RCC 7860 (cell line): ENCODE measurements at regions not wholly inside any gene's neighbourhood (a gene's known extent, or its start where the extent isn't known, plus 50 kb on each side); places are given as distances from the start of the nearest gene placed in this dataset.

ENCODE experiments used
- DNase-seq: peaks from one replicate; pipeline ENCODE4 v3.0.0-alpha.2; 2015; ENCODE audit warnings: low spot score
- FAIRE-seq: peaks from 2 replicates; lab custom pipeline; 2012; peaks lifted over from hg19 to GRCh38; lab: Jason Lieb, UNC

DNA sequence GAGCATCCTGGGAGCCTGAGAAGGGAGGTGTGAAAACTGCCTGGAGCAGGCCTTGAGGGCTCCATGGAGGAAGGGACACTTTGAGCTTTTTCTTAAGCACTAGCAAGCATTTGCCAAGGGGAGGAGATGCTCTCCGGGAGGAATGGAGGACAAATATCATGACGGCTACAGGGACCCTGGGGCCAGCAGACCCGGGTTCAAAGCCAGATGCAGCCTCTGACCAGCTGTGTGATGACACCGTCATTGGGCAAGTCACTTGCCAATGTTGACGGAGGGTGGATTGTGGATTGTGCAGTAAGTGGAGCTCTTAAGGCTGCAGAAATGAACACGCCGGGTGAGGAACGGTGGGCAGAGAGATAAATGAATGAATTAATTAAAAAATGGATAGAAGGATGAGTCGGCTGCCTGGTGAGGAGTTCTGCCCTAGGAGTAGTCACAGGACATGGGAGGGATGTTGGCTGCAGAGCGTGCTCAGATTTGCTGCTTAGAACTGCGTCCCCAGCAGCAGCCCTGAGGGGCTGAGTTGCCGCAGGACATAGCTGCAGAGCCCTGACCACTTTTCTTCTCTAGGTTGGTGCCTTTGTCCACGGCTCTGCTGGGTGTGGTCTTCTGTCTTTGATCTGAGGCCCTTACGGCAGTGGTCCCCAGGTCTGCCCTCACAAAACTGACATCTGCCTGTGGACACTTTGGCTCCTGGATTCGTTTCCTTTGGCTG is 507.6 kb downstream of the NPHP4 start:
- DNase-seq: no peak
- no peak for FAIRE-seq

DNA sequence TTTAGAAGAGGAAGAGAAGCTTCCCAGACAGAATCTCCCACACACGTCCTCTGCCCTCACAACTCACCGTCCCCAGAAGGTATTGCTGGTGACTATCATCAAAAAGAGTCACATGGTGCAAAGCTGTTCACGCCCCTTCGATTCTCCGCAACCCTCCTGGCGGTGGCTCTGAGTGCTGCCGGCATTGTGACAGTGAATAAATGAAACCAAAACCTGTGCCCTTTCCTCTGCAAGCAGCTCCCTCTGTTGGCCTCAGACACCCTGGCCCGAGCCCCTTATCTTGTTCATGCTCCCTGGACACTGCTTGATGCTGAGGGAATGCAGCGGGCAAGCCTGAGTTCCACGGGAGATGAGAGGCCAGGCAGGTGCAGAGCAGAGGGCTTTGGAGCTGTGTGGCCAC is 510.3 kb downstream of the NPHP4 start:
- FAIRE-seq (no peak), DNase-seq (no peak)

DNA sequence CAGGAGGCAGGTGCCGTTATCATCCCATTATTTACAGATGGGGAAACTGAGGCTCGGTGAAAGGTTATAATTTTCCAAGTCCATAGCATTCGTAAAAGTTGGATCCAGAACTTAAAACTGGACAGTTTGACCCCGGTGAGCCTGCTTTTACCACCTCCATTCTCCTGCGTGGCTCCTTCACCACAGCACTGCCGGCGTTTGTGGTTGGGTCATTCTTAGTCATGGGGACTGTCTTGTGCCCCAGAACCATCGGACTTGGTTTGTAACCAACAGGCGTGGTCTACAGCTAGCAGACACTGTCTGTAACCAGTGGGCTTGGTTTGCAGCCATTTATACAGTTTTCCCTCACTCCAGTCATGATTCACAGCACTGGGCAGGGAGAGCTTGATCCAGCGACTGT is 511.3 kb downstream of the NPHP4 start:
- DNase-seq (no peak), FAIRE-seq (no peak)

DNA sequence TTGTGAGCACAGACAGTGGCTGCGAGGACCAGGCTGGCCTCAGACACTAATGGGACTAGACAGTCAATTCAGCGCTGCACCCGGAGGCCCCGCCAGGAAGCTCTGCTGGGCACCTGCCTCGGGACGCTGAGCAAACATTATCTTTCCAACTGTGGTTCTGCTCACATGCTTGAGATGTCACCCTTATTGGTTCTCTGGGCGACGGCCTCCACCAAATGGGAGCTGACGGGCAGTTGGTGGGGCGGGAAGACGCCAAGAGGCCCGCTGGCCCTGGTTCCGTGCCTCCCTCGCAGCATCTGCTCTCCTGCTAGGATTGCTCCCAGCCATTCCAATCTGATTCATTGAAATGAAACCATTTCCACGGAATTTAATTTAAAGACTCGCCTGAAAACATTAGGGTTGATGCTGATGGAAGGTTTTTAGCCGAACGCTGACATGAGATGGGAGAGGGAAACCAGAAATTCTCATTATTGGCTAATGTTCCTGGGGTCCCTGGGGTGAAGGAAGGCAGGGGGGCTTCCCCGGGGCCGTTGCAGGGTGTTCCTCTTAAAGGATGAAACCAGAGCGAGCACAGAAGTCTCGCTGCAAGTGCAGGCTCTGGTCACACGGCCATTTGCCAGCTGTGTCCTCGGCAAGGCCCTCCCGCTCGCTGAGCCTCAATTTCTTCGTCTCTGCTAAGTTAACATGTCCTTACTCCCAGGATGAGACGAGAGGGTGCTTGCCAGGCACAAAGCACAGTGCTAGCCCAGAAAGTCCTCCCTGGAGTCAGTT is 512.2 kb downstream of the NPHP4 start:
- no peak for DNase-seq
- no peak for FAIRE-seq

DNA sequence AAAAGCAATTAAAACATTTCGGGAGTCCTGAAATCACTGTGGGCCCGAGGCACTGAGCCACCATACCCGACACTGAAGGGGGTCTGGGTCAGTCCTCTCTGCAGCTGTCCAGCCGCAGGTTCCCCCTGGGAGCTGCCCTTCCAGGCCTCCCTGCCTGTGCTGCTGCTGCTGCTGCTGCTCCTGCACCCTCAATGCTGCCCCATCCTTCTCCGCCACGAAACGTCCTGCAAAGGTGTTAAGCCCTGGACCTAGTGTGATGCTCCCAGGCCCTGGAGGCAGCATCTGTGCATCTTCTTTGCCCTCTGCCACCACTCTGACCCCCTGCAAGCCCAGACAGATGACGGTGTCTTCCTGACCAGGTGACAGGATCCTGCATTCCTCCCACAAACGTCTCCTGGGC is 513.3 kb downstream of the NPHP4 start:
- FAIRE-seq (no peak), DNase-seq (no peak)

DNA sequence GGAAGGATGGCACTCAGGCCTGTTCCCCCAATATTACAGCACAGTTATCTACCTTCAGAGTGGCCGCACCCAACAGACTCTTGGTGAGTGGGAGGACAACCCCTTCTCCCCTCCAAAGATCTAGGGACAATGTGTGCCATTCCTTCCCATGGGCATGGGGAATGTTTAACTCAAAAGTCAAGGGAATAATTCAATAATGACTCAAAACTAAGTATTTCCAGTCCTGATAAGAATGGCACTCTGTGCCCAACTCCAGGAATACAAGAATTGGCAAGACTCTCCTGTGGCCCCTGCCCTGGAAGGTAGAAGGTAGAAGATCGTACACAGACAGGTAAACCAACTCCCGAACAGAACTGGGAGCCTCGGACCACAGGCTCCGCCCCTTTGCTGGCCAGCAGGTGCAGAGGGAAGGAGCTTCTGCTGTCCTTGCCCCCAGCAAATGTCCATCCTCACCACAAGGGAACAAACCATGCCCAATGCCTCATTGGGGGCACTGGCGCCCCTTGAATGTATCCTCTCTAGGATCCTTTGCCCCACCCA is 514.0 kb downstream of the NPHP4 start:
- FAIRE-seq (no peak), DNase-seq (no peak)

DNA sequence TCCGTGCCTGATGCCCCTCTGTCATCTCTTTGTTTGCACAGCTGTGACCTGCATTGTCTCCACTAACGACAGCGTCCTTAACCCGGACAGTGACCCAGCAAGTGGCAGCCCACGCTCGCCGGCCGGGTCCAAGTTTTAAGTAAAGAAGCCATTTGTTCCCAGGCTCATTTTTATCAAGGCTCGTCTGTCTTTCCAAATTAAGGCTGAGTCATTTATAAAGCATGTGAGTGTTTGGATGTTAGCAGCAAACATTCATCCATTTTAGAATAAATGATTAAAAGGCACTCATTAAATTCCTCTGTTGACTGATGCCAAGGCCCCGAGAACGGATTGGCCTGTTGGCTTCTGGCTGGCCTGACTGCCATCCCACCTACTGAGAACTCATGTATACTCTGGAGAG is 514.5 kb downstream of the NPHP4 start:
- DNase-seq: no peak
- no peak for FAIRE-seq

DNA sequence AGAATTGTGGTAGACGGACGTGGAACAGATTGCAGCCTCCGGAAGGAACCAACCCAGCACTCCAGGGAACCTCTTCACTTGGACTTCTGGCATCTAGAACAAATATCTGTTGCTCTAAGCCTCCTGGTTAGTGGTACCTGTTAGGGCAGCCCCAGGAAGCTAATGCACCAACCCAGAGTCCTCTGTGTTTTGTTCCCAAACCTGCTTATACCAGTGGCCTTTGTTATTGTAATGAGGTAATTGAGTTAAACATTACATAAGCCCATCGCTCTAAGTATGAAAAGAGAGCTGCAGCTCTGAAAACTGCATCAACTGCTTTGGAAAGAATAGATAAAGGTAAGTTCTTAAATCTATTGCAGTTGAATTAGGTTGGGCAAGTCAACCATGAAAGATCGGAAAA is 516.7 kb downstream of the NPHP4 start:
- no peak for FAIRE-seq
- DNase-seq: no peak

DNA sequence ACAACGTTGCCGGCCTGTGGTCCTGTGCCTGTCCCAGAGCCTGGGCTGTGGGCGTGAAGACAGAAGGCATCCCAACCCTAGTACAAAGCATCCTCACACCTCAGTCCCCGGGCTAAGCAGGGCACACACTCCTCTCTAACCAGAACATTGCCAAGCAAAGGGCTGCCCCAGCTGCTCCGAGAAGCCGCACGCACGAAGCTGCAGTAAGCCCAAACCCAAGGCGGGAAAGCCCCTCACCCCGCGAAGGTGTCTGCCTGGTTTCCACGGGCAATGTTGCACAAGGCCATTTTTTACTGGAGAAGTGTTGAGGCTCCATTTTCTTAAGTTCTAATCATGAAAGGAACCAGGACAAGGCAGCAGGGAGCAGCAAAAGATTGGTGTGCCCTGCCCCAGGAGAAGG is 519.0 kb downstream of the NPHP4 start:
- no peak for FAIRE-seq
- no peak for DNase-seq

DNA sequence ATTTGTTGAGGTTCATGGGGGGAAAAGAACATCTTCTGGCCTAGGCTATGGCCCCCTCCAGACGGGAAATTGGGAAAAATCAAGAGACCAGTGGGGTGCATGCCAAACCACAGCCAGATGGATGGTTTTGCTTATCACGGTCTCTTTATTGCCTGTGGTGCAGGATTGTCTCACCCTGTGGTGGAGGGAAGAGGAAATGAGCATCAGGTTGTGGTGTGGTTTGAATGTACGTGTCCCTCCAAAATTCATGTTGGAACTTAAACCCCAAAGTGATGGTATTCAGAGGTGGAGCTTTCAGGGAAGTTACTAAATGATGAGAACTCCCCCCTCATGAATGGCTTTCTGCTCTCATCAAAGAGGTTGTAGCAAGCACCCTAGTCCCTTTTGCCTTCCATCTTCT is 525.7 kb downstream of the NPHP4 start:
- DNase-seq (no peak), FAIRE-seq (no peak)

DNA sequence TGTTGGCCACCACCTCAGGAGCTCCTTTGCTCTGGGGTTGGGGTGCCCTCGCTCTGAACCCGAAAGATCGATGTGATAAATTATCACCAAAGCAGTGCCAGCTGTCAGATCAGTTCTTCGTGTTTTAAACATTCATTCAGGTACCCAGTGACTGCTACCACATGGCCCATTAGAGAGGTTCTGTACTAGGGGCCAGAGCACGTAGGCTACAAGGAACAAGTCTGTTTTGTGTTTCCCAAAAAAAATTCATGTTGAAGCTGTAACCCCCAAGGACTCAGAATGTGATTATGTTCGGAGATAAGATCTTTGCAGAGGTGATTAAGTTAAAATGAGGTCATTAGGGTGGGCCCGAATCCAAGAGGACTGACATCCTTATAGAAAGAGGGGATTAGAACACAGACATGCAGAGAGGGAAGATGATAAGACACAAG is 526.9 kb downstream of the NPHP4 start:
- FAIRE-seq (no peak), DNase-seq (no peak)

DNA sequence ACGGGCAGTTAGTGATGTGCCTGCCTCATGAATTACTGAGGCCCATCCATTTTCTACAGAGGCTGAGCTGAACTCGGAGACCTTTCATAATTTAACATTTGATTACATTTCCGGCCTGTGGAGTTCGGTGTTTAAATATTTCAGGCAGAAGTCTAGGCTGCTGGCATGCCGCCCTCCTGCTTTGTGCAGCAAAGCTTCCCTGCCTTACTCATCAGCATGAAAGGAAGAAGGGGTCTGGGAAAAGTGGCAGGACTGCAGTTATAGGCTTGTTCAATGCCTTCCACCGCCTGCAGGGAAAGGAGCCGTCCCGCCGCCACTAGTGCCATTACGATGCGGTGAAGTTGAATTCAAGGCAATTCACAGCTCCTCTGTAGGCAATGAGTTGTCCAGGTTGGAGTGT is 527.9 kb downstream of the NPHP4 start:
- DNase-seq (no peak), FAIRE-seq (no peak)

DNA sequence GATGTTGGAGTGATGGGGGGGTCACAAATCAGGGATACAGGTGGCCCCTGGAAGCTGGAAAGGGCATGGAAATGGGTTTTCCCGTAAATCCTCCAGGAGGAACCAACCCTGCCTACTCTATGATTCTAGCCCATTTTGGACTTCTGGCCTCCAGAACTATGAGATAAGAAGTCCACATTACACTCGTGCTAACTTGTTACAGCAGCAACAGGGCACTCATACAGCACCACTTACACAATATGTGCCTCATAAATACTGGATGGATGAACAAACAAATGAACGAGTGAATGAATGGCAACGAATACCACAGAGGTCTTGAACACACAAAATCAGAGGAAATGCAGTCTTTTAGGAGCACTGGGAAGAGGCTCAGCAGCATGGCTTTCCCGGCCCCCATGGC is 531.3 kb downstream of the NPHP4 start:
- DNase-seq (no peak), FAIRE-seq (no peak)

DNA sequence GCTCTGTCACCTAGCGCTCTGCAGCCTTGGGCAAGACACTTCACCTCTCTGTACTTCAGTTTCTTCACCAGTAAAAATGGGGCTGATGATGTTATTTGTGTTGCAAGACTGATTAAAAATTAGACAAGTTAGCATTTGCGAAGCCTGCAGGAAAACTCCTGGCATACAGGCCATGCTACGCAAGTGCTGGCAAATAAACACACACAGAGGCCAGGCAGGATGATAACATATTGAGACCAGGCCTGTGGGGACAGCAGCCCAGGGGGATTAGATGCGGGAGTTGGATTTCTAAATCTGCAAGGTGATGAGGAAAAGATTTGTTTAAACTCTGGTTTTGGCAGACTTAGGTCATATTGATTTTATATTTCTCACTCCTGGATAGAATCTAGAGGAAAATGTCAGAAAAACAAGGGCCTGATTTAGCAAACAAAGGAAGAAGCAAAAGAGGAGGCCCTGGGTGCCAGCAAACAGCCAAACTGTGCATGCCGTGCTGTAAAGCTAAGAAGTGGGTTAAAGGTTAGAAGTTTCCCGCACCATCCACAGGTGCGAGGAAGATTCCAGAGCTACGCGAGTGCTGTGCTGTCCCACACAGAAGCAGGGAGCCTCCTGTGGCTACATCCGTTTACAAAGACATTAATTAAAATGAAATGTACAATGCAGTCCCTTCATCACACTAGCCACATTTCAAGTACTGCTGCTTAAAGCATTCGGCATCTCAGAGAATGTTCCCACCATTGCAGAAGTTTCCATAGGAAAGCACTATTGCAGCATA is 532.2 kb downstream of the NPHP4 start:
- DNase-seq (no peak), FAIRE-seq (no peak)

DNA sequence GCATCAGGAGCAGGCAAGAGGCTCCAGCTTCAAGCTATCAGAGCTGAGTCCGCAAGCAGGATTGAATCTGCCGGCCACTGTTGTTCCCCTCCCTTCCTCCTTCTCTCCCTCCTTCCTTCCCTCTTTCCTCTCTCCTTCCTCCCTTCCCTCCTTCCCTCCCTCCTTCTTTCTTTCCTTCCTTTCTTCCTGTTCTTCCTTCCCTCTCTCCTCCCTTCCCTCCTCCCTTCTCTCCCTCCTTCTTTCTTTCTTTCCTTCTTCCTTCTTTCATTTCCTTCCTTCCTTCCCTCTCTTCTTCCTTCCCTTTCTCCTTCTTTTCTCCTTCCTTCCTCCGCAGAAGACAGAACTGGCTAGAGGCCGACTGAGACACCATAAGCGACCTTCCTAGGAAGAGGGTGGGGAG is 534.0 kb downstream of the NPHP4 start:
- no peak for DNase-seq
- no peak for FAIRE-seq

DNA sequence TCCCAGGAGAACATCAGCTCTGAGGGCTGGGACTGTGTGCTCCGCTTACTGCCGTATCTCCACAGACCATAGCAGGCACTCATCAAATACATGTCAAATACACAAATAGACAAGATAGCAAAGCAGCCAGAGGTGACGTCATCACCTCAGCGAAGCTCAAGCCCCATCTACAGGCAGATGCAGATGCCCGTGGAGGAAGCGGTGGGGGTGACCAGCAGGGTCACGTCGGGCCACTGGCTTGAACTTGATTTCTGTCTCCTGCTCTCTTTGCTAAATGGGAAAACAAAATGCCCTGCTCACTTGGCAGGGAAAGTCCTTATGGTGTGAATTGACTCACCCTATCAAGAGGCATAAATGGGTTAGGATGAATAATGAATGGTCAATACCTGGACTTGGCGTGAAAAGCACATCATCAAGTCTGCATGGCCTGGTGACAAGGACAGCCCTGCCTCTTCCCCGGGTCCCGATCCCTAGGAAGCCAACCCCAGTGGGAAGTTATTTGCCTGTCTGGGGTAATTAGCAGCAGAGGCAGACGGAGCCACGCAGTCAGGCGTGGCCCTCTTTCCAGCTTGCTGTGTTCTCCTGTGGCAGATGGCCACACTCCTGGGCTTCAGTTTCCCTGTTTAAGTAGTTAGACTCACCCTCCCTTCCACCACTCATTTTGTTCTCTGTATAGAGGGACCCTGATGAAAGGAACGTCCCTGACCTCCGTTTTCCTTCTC is 536.0 kb downstream of the NPHP4 start:
- FAIRE-seq (no peak), DNase-seq (no peak)

DNA sequence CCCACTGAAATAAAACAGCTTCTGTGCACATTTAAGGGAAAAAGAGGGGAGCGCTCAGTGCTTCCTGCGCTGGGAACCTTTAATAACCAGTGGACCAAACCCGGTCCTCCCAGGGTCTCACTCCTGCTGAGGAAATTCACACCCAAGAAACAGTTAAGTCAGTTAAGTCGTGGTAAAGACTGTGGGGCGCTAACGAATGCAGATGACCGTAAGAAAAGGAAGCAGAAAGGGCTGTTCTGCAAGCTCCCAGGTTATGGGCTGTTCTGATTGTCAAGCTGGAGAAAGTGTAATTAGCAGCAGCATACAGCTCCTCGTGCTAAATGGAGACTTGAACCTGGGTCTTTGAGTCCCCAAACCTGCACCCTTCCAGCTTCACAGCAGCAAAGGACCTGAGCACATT is 536.6 kb downstream of the NPHP4 start:
- no peak for FAIRE-seq
- no peak for DNase-seq

DNA sequence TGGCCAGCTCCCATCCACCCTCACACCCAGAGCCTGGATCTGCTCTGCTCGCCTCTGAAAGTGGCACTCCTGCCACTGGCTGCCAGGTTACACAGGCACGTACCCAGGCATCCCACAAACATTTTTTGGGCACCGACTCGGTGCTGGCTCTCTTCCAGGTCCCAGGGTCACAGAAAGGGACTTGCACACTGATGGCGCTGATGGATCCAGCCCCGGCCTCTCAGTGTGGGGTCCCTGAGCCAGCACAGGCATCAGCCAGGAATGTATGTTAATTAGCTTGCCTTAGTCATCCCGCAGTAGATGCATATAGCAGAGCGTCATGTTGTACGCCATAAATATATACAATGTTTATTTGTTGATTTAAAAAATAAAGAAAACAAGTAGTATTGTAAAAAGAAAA is 537.2 kb downstream of the NPHP4 start:
- no peak for FAIRE-seq
- DNase-seq: no peak

DNA sequence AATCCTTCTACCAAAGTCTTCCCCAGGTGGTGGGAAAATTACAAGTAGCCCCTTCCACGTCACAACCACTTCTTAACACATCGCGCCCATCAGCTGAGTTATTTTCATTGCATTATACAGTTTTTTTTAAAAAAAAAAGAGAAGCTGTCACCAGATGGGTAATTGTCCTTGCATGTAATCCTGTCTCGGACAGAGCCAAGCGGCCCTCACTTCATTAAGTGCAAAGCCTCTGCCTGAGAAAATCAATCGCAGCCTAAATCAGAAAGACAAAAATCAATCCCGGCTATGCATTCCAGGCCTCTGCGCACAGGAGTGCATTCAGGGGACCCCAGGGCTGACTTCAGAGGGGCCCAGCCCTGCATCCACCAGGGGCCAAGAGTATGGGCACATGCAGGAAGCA is 538.9 kb downstream of the NPHP4 start:
- FAIRE-seq: no peak
- DNase-seq: no peak

DNA sequence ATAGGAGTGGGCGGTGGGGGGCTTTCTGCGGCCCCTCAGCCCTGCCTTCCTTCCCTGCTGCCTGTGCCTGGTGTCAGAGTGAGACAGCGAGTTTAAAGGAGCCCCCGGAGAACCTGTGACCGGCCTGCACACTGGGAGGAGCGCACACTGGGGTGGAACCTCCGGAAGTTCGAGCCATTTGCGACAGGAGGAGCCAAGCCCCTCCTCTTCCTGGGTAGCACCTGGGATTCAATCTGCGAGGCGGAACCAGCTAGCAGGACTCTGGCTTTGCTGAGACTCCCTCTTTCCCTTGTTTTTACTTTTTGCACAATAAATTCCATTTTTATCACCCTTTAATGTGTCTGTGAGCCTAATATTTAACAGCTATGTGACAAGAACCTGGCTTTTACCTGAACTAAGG is 540.6 kb downstream of the NPHP4 start:
- FAIRE-seq (no peak), DNase-seq (no peak)

DNA sequence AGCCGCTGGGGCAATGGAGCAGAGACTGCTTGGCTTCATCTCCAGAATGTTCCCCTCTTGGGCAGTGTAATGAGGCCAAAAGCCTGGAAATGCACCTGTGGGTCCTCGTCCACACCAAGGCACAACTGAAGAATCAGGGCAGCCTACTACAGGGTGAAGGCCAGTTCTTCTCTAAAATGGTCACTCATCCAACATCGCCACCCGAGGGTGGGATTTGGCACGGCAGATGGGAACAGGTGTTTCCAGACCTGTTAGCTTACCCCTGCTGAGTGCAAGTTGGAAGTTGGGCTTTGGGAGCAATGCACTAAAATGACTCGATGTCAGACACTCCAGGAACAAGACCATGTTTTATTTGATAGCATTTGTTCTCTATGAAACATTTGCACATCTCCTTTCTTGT is 543.7 kb downstream of the NPHP4 start:
- no peak for DNase-seq
- FAIRE-seq: no peak
